ENCODE measurements at regions not wholly inside any gene's neighbourhood (a gene's known extent, or its start where the extent isn't known, plus 50 kb on each side); places are given as distances from the start of the nearest gene placed in this dataset.

DNA sequence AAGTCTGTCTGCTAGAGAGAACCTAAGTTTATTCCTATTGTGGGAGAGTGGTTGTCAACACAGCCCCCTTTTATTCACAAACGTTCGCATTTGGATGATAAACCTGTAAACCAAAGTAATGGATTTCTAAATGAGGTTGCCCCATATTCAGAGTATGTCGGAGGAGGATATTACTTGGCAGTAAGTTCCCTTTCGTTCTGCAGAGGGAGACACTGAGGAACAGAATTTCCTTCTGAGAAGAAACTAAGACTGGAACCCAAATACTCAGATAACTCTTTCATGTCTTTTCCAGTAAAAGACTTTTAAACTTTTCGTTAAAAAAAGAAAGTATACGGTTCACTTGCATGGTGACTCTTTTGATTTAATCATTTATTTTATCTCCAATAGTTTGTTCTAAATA lies 754.6 kb upstream of the MMS22L start:
- CTCF ChIA-PET (ENCODE audit: partially characterized antibody) = interaction anchor here (1.3 to 2.3 kb wide), 3 partner anchors 21 to 332 kb away, joined by 3 to 6 read pairs (median 3); no protein-coding TSS in a partner anchor
- no peak overlapping the region for H3K4ac ChIP-seq (replicated peaks; ENCODE audit: insufficient read length, low read depth, low read length)
- no peak overlapping the region for H2AK5ac ChIP-seq (ENCODE audit: low read depth, low read length)
- H3K4me3 ChIP-seq (ENCODE audit: extremely low read depth in 1 of 4, insufficient read depth in 2 of 4, low read depth in 3 of 4, low read length in 4 of 4) = peak overlapping the region in 1 of 4 experiments; percentile 26; a peak in 1 of 8 replicates
- H3K36me3 ChIP-seq (ENCODE audit: control insufficient read depth in 2 of 4, insufficient read depth in 4 of 4, low read length in 3 of 4) = no peaks in the 10 kb centered on the region
- no peak overlapping the region for H4K8ac ChIP-seq (ENCODE audit: extremely low read depth, insufficient read depth, low read length)
- no peaks in the 10 kb centered on the region for H3K79me2 ChIP-seq (ENCODE audit: control insufficient read depth in 1 of 2, insufficient read depth in 2 of 2, low read length in 2 of 2)
- peak overlapping the region; percentile 67 for H4K5ac ChIP-seq (ENCODE audit: insufficient read length, low read depth, low read length)
- H3K27ac ChIP-seq (ENCODE audit: low read depth, low read length) = no peak overlapping the region
- H2BK120ac ChIP-seq (replicated peaks; ENCODE audit: low read depth, low read length) = peak overlapping the region; percentile 71
- no peaks in the 10 kb centered on the region for H4K20me1 ChIP-seq (replicated peaks in 1 of 2; ENCODE audit: control insufficient read depth in 1 of 2, insufficient read depth in 2 of 2, low read length in 2 of 2)
- no peak overlapping the region for H3K23ac ChIP-seq (ENCODE audit: insufficient read length)
- H3K4me2 ChIP-seq (ENCODE audit: insufficient read depth in 1 of 2, low read depth in 2 of 2, low read length in 2 of 2) = no peak overlapping the region; a peak in 1 of 4 replicates
- H2BK5ac ChIP-seq (ENCODE audit: low read depth, low read length) = peak overlapping the region; percentile 30; the same call in 1 of the 2 replicates
- H3K4me1 ChIP-seq (replicated peaks in 1 of 4; ENCODE audit: control insufficient read depth in 3 of 4, insufficient read depth in 4 of 4, low read length in 3 of 4) = peaks cover 0 to 41% (median 26%) of the 10 kb centered on the region in 4 experiments; a peak in 5 of 7 replicates
- H3K27me3 ChIP-seq (replicated peaks in 1 of 4; ENCODE audit: control insufficient read depth in 3 of 4, extremely low read depth in 1 of 4, insufficient read depth in 3 of 4, low read length in 3 of 4) = no peaks in the 10 kb centered on the region
- no peaks in the 10 kb centered on the region for H3K9me3 ChIP-seq (ENCODE audit: insufficient read depth in 2 of 2, low read depth in 1 of 2, low read length in 1 of 2)
- no peak overlapping the region for H3K18ac ChIP-seq (ENCODE audit: extremely low read depth, low read length)
- H2BK15ac ChIP-seq (ENCODE audit: low read length) = no peak overlapping the region
- no peak overlapping the region for H4K91ac ChIP-seq (replicated peaks; ENCODE audit: insufficient read length, low read length)
- no peak overlapping the region for H2AFZ ChIP-seq (ENCODE audit: low read length)
- WGBS, 2 experiments (ENCODE audit: extremely low coverage in 1 of 2, insufficient coverage in 1 of 2, insufficient read length in 1 of 2, insufficient replicate concordance in 2 of 2, low coverage in 1 of 2, low lambda C conversion rate in 2 of 2, missing lambda C conversion rate in 1 of 2) = 45% methylated on average over 6 of the region's 6 CpGs; no CpG with 5 or more reads in 1 of the 2 experiments
- no peaks in the 10 kb centered on the region for H3K23me2 ChIP-seq (ENCODE audit: low read depth, low read length)
- H2BK12ac ChIP-seq (ENCODE audit: low read depth, low read length) = no peak overlapping the region
- POLR2A ChIA-PET (ENCODE audit: partially characterized antibody) = no interaction called here
- FAIRE-seq (peak; percentile 74), DNase-seq (ENCODE audit: low read depth in 1 of 2, low spot score in 2 of 2) (no peak)
- no peak overlapping the region for H3K9ac ChIP-seq (replicated peaks in 1 of 4; ENCODE audit: extremely low read depth in 1 of 4, low read depth in 3 of 4, low read length in 3 of 4)
- no peak overlapping the region for H3K14ac ChIP-seq (ENCODE audit: insufficient read length)
- no peak overlapping the region for H2BK20ac ChIP-seq (ENCODE audit: low read length)
- no peak overlapping the region for H3K56ac ChIP-seq (replicated peaks; ENCODE audit: insufficient read length, low read depth, low read length)
- no peaks in the 10 kb centered on the region for H3K79me1 ChIP-seq (ENCODE audit: low read depth, low read length)
- TF ChIP-seq E2F6 (IDR thresholded peaks at IDR 0.05) (no peak), EZH2 (IDR thresholded peaks at IDR 0.05; ENCODE audit: low read depth, low read length, severe bottlenecking) (no peak), CTCF (IDR thresholded peaks at IDR 0.05; ENCODE audit: control extremely low read depth in 1 of 3, insufficient read depth in 1 of 3, low read depth in 1 of 3, low read length in 3 of 3) (peak in 1 of 3 experiments; percentile 42; a peak in 2 of 4 replicates), JUN (IDR thresholded peaks at IDR 0.05; ENCODE audit: low read depth, low read length) (no peak), ASH2L (IDR thresholded peaks at IDR 0.05; ENCODE audit: low read length) (no peak), EGR1 (IDR thresholded peaks at IDR 0.05; ENCODE audit: borderline replicate concordance, low read depth, low read length) (no peak), FOSL1 (IDR thresholded peaks at IDR 0.05; ENCODE audit: insufficient read depth, low read depth, low read length) (no peak), PHF8 (conservative IDR thresholded peaks at IDR 0.05; ENCODE audit: low read depth, low read length) (no peak), RAD21 (IDR thresholded peaks at IDR 0.05 in 1 of 2, conservative IDR thresholded peaks at IDR 0.05 in 1 of 2; ENCODE audit: low read depth in 2 of 2, low read length in 2 of 2) (peak; percentile 27 to 51; a peak in 3 of 4 replicates), TEAD4 (IDR thresholded peaks at IDR 0.05; ENCODE audit: low read depth, low read length) (no peak)
